H54 (cell line): ENCODE measurements at regions not wholly inside any gene's neighbourhood (a gene's known extent, or its start where the extent isn't known, plus 50 kb on each side); places are given as distances from the start of the nearest gene placed in this dataset.

Experiments used
- DNase-seq: peaks from one replicate; pipeline ENCODE4 v3.0.0; 2011; ENCODE audit warnings: low spot score, mixed read lengths; ENCODE audit not compliant: insufficient read length
- FAIRE-seq: peaks from 3 replicates; lab custom pipeline; 2011; peaks lifted over from hg19 to GRCh38; lab: Jason Lieb, UNC
- POLR2A ChIP-seq: IDR thresholded peaks from 2 replicates; pipeline ENCODE4 v1.6.1; 2011; ENCODE audit warnings: low read depth, mild to moderate bottlenecking, low read length

DNA sequence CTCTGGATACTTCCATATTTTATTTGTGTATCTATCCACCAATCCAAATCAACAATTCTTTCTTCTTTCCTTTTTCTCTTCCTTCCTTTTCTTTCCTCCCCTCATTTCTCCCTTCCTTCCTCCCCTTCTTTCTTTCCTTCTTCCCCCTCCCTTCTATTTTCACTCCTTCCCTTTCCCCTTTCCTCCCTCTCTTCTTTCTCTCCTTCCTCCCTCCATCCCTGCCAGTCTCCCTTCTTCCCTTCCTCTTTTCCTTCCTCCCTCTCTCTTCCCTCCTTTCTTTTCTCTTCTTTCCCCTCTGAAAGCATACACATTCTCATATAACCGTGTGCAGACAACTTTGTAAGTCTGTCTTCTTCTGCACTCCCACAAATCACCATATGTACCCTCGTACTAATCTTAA is 382.3 kb upstream of the MAF start:
- no peak for TF ChIP-seq POLR2A
- FAIRE-seq: no peak
- no peak for DNase-seq

DNA sequence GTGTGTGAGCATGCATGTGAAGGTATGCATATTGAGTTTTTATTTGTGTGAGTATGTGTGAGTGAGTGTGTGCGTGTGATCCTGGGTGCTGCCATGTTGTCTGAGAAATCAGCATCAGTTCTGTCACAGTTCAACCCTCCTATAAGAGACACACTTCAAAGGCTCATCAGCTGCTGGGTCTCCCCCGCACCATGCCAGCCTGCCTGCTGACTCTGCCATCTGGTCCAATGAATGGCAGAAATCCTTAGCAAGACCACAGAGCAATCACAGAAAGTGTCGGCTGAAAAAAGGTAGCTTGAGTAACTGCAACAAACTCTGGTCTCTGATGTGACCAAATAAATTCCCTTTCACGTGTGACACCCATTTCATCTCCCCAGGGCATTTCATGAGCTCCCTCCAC is 381.8 kb upstream of the MAF start:
- no peak for TF ChIP-seq POLR2A
- DNase-seq: no peak
- FAIRE-seq: no peak

DNA sequence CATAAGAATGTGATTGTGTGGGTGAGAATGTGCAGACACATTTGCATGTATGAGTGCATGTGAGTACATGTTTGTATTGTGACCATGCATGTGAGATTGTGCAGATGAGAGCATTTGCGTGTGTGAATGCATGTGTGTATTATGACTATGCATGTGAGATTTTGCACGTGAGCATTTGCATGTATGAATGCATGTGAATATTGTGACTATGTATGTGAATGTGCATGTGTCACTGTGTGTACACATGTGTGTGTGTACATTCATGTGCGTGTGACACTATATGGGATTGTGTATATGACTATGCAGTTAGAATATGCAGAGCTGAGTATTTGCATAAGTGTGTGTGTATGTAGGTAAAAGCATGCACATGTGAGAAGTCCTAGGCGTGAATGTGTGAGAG is 381.3 kb upstream of the MAF start:
- TF ChIP-seq POLR2A: no peak
- DNase-seq (no peak), FAIRE-seq (no peak)

DNA sequence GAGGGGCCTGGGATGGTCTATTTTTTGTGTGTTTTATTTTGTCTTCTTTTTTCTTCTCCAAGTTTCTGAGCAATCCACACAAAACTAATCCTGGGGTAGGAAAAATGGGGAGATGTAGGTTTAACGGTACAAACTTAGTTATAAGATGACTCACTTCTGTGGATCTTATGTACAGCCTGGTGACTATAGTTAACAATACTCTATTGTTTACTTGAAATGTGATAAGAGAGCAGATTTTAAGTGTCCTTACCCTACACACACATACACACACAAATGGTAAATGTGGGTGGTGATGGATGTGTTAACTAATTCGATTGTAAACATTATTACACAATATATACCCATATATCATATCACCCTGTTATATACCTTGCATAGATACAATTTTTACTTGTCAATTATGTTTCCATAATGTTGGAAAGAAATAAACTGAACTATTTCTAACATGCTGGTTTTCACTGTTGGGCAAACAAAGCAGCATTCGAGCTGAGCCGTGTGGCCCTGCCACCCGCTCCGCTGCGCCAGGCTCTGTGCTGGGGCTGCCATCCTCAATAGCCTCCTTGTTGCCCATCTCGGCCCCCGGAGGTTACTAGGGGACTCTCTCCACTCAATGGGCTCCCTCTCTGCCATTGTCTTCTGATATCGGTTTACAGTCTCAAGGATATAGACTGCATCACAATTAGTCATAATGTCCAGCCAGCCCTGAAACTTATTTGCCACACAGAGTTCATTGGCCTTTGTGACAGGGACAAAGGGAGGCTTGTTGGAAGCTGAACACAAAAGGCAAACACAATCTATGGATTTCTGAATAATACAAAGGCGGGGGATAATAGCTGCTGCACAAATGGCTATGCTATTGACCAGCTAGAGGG is 380.3 kb upstream of the MAF start:
- no peak for DNase-seq
- FAIRE-seq: no peak
- TF ChIP-seq POLR2A: no peak

DNA sequence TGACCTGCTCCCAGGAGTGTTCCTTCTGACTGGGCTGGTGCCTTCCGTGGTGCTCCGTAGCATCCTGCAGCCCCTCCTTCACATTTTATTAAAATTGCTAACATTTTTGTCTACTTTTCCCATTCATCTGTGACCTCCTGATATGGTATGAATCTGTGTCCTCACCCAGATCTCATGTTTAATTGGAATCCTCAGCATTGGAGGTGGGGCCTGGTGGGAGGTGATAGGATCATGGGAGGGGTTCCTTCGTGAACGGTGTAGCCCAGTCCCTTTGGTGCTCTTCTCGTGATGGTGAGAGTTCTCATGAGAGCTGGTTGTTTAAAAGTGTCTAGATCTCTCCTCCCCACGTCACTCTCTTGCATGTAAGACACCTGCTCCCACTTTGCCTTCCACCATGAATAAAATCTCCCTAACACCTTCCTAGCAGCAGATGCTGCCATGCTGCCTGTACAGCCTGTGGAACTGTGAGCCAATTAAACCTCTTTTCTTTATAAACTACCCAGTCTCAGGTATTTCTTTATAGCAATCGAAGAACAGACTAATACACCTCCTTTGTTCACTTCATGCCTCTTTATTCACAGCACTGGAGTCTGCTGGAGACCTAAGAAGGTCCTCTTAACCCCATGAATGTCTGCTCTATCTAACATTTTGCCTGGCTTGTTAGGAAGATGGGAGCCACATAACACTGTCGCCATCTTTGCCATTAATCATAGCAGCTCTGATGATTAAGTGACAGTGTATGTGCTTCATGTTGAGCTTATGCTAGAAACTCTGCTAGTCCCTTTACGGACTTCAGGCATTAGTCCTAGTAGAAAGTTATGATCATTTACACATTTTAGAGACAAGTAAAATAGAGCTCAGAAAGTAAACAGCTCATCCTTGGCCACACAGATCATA is 377.7 kb upstream of the MAF start:
- TF ChIP-seq POLR2A: no peak
- DNase-seq (no peak), FAIRE-seq (no peak)

DNA sequence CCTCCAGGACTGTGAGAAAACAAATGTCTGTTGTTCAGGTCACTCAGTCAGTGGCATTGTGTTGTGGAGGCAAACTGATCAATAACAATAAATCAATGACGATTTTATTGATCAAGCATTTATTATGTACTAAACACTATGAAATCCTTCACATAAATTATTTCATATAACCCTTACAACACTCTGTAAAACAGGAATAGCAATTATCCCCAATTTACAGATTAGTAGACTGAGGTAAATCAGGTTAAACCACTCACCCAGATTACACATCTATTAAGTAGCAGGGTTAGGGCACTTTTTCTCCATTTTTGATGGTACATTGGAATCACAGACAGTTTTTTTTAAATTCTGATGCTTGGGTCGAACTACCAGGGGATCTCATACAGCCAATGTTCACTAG is 372.8 kb upstream of the MAF start:
- FAIRE-seq (no peak), DNase-seq (no peak)
- TF ChIP-seq POLR2A: no peak

DNA sequence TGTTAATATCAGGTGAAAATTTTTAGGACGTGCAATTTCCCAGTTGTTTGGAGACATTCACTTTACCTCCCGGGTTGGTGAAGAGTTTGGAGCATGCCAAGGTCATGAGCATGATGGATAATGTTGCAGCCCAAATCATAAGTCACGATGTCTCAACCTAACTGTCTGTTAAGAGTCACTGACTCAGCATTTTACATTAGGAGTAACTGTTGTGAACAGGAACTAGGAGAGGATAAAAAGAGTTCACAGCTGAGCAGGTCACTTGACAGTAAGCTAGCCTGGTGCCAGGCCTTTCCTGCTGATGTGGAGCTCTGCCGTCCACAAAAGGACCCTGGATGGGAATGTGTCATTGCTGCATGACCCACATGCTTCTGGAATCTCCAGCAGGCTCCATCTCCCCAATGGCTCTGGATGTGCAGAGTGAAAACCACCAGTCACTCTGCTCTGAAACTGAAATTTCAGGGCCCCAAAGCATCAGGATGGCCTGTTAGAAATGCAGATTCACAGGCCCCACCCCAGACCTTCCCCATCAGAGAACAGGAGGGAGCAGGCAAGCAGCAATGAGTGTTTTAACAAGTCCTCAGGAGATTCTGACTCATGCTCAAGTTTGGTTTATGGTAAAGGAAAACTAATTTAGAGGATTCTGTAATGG is 371.6 kb upstream of the MAF start:
- TF ChIP-seq POLR2A: no peak
- DNase-seq (no peak), FAIRE-seq (no peak)

DNA sequence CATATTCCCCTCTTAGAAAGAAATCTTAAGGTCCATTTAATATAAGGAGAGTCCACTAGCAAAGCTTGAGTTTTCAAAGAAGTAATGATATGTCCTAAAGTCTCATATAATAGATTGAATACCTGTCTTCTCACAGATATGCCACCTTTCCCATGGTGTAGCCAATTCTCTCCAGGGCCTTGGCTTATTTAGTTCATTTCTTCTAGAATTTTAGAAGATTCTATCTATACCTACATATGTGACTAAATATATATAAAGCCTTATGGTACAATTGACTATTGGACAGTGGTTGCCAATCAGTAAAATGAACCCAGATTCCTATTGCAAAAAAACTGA is 370.7 kb upstream of the MAF start:
- no peak for FAIRE-seq
- TF ChIP-seq POLR2A: no peak
- DNase-seq: no peak

DNA sequence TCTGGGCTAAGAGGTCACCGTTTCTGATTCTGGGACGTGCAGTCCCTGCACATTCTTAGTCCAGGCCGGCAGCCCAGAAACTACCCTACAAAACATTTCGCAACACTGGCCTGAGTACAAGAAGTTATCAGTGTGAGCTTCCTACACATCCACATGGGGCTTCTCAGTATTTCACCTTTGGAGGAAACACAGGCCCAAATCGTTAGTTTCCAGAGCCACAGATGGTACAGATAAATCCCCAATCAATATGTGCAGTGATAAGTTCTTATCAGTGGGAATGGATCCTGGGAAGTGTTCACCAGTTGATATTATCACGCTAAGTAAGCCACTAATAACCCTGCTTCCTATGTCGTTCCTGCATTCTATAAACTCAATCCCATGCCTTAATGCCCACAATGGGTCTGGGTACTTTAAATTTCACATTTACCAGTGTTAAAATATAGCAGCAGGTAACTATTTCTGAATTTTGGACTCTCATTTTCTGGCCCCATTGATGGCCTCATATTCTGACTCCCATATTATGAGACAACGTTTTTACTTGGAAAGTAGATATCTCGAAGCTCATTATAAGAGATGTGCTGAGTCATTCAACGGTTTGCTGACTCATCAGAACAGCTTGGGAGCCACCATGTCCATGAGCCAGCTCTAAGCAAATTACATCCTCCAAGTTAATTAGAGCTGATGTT is 370.2 kb upstream of the MAF start:
- DNase-seq (no peak), FAIRE-seq (no peak)
- no peak for TF ChIP-seq POLR2A

DNA sequence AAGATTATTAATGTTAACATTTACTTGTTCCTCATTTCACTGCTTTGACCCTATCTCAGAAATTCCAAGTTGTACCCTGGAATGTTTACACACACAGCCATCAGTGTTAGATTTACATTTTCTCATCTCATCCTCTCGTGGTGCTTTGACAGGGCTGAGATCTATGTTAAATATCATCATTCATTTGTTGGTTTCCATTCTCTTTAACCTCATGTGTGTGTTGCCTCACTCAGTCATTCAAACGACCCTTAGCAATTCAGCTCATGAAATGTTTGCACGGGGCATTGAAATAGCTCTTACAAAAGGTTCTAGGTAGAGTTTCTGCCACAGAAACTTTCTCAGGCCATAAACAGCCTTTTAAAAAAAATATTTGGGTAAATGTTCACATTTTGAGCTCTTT is 369.6 kb upstream of the MAF start:
- no peak for TF ChIP-seq POLR2A
- DNase-seq (no peak), FAIRE-seq (no peak)

DNA sequence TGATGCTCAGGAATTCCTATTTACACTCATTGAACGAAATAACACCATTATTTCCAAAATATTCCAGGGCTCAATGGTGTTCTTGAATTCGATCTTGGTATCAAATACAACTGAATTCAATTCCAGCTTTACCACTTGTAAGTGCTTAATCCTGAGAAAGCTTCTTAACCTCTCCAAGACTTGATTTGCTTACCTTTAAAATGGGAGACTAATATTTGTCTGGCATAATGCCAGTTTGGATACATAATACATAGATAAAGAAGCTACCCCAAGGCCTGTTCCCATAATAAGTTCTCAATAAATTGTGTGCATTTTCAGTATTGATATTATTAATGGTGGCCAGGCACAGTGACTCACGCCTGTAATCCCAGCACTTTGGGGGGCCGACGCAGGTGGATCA is 368.9 kb upstream of the MAF start:
- no peak for FAIRE-seq
- TF ChIP-seq POLR2A: no peak
- DNase-seq: no peak

DNA sequence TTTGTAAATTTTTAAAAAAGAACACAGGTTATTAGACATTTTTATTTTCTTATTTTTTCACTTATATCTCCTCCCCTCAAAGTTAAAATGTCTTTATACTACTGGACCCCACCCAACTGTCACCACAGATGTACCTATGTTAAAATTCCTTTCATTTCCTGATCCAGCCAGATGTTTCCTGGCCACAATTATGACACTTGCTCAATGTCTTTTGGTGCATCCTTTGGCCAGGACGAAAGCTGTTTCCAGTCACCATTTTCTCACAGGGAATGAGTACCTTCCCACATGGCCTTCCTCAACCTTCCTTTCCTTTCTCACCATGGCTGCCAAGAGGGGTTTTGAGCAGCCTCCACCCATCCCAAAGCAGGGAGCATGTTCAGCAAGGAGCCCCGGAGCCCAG is 365.7 kb upstream of the MAF start:
- FAIRE-seq: no peak
- no peak for DNase-seq
- TF ChIP-seq POLR2A: no peak

DNA sequence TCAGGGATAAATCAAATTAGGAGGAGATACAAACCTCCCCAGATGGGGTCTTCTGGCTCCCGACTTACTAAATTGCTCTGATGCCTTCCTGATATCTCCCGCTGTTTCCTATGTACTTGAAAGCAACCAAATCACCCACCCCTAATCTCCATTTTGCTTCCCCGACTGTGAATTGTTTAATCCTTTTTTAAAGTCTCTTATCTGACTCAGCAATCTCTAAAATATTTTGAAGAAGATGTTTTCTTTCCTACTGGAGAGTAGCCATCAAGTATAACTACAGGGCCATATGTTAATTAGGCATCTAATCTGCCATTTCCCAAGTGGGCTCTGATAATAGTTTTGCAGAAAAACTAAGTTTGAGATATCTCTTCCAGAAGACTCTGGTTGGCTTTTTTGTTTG is 365.2 kb upstream of the MAF start:
- FAIRE-seq (no peak), DNase-seq (no peak)
- no peak for TF ChIP-seq POLR2A
